Duodenal mucosa (tissue), 2 donors: ENCODE measurements at regions not wholly inside any gene's neighbourhood (a gene's known extent, or its start where the extent isn't known, plus 50 kb on each side); places are given as distances from the start of the nearest gene placed in this dataset.

Source experiments
- H3K27ac ChIP-seq: one replicate; pipeline ENCODE4 v1.7.0; 2013; ENCODE audit warnings: low read depth, low read length
- H3K27me3 ChIP-seq, 2 donors: one replicate each; pipeline ENCODE4 v1.7.0; 2013; ENCODE audit warnings: low read length in 2 of 2, control low read depth in 1 of 2; ENCODE audit not compliant: insufficient read depth in 2 of 2, control insufficient read depth in 1 of 2
- H3K36me3 ChIP-seq, 2 donors: one replicate each; pipeline ENCODE4 v1.7.0; 2013; ENCODE audit warnings: low read length in 2 of 2, control low read depth in 1 of 2; ENCODE audit not compliant: insufficient read depth in 2 of 2, control insufficient read depth in 1 of 2
- H3K4me1 ChIP-seq, 2 donors: one replicate each; pipeline ENCODE4 v1.7.0; 2013; ENCODE audit warnings: low read length in 2 of 2, control low read depth in 1 of 2; ENCODE audit not compliant: insufficient read depth in 2 of 2, control insufficient read depth in 1 of 2
- H3K4me3 ChIP-seq, 2 donors: one replicate each; pipeline ENCODE4 v1.7.0; 2013; ENCODE audit warnings: low read length in 2 of 2, low read depth in 1 of 2
- H3K9ac ChIP-seq, 2 donors: one replicate each; pipeline ENCODE4 v1.7.0; 2013; ENCODE audit warnings: low read length in 2 of 2, low read depth in 1 of 2
- H3K9me3 ChIP-seq, 2 donors: one replicate each; pipeline ENCODE4 v1.7.0; 2013; ENCODE audit warnings: low read length in 2 of 2, control low read depth in 1 of 2; ENCODE audit not compliant: control insufficient read depth in 1 of 2

DNA sequence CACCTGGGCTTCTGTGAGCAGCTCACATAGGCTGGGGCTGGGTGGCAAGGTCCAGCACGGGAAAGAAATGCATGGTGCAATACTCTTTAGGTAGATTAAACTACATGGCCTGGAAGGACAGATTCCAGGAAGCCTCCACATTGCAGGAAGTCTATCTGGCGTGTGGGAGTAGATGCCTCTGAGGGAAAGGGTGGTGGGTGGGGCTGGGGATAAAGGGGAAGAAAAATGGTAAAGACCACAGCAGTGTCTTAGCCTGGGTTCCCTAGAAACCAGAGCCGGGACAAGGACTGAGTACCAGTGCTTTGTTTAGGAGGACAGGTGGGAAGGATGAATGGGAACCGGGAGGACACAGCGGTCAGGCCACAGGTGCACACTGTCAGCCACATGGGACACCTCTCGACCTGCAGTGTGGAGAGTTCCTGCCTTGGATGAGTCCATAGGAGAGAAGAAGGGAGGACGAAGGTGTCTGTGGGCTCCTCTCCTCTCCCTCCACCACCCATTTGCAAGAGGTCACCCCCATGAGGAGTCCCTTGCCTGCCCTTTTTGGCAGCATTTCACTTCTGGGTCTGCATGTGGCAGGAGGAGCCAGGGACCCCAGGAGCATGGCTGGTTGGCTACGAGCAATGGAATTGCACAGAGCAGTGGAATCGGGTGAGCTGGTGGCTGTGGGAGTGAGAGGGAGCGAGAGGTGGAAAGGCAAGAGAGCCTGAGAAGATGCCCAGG is 91.5 kb upstream of the HS6ST1 start:
- H3K27me3 ChIP-seq, result no peaks in the 10 kb centered on the region
- no peak overlapping the region for H3K9ac ChIP-seq
- no peak overlapping the region for H3K4me3 ChIP-seq
- no peak overlapping the region for H3K27ac ChIP-seq
- no peaks in the 10 kb centered on the region for H3K9me3 ChIP-seq
- peaks cover 8 to 9% of the 10 kb centered on the region in 2 donors for H3K4me1 ChIP-seq
- H3K36me3 ChIP-seq, result no peaks in the 10 kb centered on the region

DNA sequence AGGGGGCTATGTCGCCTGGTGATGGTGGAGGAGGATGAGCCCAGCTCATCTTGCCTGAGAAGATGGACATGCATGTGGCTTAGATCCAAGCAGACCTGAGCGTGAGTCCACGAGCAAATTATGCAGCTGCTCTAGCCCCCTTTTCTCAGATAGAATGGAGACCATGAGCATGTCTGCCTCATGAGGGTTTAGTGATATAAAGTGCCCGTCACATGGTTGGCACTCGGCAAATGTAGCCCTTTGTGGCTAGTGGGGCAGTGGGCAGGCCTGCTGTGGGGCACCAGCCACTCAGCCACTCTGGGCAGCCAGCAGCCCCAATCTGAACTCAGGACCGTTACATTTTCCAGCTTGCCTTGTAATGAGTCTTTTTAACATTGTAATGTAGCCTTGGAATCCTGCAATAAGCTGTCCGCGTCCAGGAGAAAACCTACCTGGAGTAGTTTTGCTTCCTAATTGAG is 92.1 kb upstream of the HS6ST1 start:
- no peaks in the 10 kb centered on the region for H3K9me3 ChIP-seq
- H3K4me3 ChIP-seq, result no peak overlapping the region
- H3K9ac ChIP-seq, result no peak overlapping the region
- peaks cover 8 to 9% of the 10 kb centered on the region in 2 donors for H3K4me1 ChIP-seq
- H3K27ac ChIP-seq, result no peak overlapping the region
- H3K36me3 ChIP-seq, result no peaks in the 10 kb centered on the region
- H3K27me3 ChIP-seq, result no peaks in the 10 kb centered on the region

DNA sequence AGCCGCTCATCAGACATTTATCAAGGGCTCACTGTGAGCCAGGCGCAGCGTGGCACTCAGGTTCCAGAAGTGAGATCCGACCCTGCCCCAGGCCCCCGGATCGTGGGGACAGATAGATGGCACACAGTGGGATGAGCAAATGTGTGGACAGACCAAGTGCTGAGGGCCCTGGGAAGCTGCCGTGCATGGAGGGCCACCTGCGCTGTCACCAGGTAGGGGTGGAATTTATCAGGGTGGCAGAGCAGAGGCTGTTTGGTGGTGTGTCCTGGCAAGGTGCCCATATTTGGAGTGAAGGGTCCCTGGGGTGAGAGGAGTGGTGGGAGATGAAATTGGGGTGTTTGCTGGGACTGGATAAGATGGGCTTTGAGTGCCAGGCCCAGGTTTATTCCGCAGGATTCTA is 92.8 kb upstream of the HS6ST1 start:
- Histone ChIP-seq H3K27ac (no peak overlapping the region), H3K36me3 (no peaks in the 10 kb centered on the region), H3K9ac (no peak overlapping the region), H3K4me1 (peaks cover 8 to 9% of the 10 kb centered on the region in 2 donors), H3K4me3 (no peak overlapping the region), H3K9me3 (no peaks in the 10 kb centered on the region), H3K27me3 (no peaks in the 10 kb centered on the region)

DNA sequence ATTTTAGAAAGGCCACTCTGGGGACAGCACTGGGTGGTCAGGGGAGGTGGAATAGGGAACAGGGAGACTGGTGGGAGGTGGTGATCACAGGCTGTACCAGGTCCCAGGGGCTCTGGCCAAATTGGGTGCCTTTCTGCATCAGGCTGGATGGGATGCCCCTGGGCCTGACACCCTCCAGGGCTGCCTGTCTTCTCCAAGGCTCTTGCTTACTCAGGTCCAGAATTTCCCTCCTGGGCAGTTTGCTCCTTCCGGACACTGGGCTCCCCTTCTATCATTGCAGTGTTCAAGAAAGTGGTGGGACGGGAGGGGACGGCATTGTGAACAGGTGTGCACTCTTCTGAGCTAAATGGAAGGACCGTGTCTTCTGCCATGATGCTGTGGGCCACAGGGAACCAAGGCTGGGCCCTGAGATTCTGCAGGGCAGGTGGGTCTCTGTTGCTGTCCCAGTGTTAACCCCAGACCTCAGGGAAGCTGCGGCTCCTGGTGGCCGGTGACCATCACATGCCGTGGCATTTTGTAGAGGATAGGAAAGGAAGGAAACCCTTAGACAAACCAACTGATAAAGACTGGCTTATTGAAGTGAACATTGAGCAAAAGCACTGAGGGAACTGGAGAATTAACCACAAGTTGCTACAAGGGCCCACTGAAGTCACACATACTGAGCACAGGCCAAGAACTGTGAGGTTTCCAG is 93.7 kb upstream of the HS6ST1 start:
- H3K9me3 ChIP-seq, result no peaks in the 10 kb centered on the region
- H3K4me1 ChIP-seq, result peaks cover 8 to 9% of the 10 kb centered on the region in 2 donors
- no peak overlapping the region for H3K27ac ChIP-seq
- no peaks in the 10 kb centered on the region for H3K36me3 ChIP-seq
- no peak overlapping the region for H3K9ac ChIP-seq
- no peaks in the 10 kb centered on the region for H3K27me3 ChIP-seq
- H3K4me3 ChIP-seq, result no peak overlapping the region

DNA sequence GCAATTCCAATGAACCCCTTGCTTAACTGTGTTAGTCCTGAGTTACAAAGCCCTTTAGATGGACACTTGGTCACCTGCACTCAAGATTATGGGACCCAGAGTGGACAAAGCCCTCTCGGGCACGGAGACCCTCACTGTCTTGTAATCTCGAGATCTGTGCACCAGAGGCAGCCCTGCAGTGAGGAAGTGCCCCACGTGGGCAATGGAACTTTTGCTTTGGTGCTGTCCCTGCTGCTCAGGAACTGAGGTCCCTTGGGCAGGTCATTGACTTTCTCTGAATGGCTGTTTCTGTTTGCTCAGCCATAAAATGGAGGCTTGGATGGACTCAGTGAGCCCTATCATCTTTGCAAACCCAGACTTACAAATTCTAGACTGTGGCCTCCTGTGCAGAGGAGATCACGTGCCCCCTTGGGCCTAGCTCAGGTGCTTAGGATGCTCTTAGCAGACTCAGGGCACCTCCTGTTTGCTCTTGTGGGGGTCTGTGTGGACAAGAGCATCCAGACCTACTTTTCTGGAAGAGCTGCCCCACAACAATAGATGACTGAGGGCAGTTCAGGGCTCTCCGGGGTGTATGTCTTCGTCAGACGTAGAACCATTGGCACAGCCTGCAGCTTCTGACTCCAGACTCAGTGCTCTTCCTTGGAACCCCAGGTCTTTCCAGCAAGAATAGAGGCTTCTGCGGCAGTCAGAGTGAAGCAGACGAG is 94.5 kb upstream of the HS6ST1 start:
- Histone ChIP-seq H3K27me3 (no peaks in the 10 kb centered on the region), H3K27ac (no peak overlapping the region), H3K9me3 (no peaks in the 10 kb centered on the region), H3K9ac (no peak overlapping the region), H3K4me3 (no peak overlapping the region), H3K4me1 (peaks cover 8 to 9% of the 10 kb centered on the region in 2 donors), H3K36me3 (no peaks in the 10 kb centered on the region)

DNA sequence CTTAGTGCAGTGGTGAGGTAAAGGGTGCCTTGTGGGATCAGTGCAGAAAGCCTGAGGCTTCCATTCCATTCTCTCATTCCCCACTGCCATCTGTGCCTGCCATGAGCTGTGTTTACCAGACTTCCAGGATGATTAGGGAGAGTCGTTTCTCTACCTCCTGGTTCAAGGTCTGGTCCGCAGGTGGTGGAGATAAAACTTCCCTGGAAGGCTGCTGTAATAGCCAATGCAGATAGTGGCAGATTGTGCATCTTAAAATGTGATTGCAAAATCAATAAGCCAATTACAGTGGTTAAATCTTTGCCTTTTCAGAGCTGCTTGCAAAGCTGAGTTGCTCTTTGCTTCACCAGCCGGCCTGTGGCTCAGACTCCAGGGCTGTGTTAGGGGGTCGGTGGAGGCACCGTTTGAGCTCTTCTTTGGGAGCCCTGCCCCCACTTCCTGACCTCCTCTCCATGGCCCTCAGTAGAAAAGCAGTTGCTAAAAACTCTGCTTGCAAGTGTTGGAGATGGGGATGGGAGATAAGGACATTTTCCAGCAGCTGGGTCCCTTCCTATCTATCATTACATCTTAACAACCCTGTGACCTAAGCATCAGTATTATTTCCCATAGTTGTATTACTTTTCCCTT is 95.2 kb upstream of the HS6ST1 start:
- Histone ChIP-seq H3K9ac (no peak overlapping the region), H3K4me1 (peaks cover 8 to 9% of the 10 kb centered on the region in 2 donors), H3K27me3 (no peaks in the 10 kb centered on the region), H3K36me3 (no peaks in the 10 kb centered on the region), H3K9me3 (no peaks in the 10 kb centered on the region), H3K27ac (no peak overlapping the region), H3K4me3 (no peak overlapping the region)

DNA sequence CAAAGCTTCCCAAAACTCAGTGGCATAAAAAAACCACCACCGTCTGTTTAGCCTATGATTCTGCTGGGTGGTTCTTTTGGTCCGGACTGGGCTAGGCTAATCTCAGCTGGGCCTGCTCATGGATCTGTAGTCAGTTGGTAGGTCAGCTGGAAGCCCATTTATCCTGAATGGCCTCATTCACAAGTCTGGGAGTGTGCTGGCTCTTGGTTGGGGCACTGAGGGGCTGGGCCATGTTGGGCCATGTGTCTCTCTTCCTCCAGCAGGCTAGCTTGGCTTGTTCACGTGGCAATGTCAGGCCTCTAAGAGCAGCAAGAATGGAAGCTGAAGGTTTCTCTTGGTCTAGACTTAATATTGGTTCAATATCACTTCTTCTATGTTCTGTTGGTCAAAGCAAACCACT is 95.7 kb upstream of the HS6ST1 start:
- Histone ChIP-seq H3K4me1 (peaks cover 8 to 9% of the 10 kb centered on the region in 2 donors), H3K4me3 (no peak overlapping the region), H3K36me3 (no peaks in the 10 kb centered on the region), H3K9ac (no peak overlapping the region), H3K27me3 (no peaks in the 10 kb centered on the region), H3K9me3 (no peaks in the 10 kb centered on the region), H3K27ac (no peak overlapping the region)

DNA sequence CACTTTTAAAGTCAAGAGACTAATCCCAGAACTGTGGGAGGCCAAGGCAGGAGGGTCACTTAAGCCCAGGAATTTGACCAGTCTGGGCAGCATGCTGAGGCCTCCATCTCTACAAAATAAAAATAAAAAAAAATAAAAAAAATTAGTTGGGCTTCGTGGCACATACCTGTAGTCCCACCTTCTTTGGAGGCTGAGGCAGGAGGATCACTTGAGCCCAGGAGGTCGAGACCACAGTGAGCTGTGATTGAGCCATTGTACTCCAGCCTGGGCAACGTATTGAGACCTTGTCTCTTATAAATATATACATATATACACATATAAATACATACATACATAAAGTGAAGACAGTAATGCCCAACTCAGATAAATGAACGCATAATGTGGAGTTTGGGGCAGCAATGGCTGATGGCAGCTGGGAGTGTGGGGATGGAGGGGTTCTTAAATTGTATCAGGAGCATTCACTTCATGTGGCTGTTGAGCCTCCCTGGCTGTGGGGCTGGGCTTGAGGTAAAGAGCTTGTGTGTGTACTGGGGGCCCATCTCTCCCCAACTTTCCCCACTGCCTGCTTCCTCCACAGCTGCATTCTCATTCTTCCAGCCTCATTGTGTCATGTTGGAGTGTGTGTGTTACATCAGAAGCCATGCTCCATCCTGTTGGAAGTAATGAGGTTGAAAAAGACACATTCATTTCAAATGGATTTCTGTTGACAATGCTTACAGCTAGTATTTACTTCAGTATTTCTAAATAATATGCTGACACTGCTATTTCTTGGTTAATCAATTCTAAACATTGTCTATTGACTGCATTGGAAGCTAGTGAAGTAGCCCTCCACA is 96.5 kb upstream of the HS6ST1 start:
- no peak overlapping the region for H3K9ac ChIP-seq

DNA sequence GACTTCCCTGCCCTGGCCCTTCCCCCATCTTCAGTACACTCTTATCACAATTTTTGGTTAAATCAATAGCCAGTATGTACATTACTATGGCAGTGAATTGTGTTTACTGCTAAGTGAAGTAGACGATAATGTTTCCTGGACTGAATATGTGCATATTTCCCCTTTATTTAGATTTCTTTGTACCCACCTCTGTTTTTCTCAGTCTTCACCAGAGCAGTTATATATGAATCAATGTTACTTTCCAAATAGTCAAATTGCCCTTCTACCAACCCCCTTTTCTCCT is 97.1 kb upstream of the HS6ST1 start:
- Histone ChIP-seq H3K9ac (no peak overlapping the region), H3K27me3 (no peaks in the 10 kb centered on the region), H3K36me3 (no peaks in the 10 kb centered on the region), H3K4me3 (no peak overlapping the region), H3K27ac (no peak overlapping the region), H3K4me1 (peaks cover 8 to 9% of the 10 kb centered on the region in 2 donors), H3K9me3 (no peaks in the 10 kb centered on the region)

More for the DNA sequence above, 96.5 kb upstream of the HS6ST1 start:
- no peak overlapping the region for H3K27ac ChIP-seq
- H3K36me3 ChIP-seq, result no peaks in the 10 kb centered on the region
- no peaks in the 10 kb centered on the region for H3K27me3 ChIP-seq
- no peaks in the 10 kb centered on the region for H3K9me3 ChIP-seq
- H3K4me3 ChIP-seq, result no peak overlapping the region
- peaks cover 8 to 9% of the 10 kb centered on the region in 2 donors for H3K4me1 ChIP-seq
